ENCODE measurements at regions not wholly inside any gene's neighbourhood (a gene's known extent, or its start where the extent isn't known, plus 50 kb on each side); places are given as distances from the start of the nearest gene placed in this dataset.

- no peak for TF ChIP-seq CTCF (IDR thresholded peaks at IDR 0.05)
- TF ChIP-seq POLR2A (IDR thresholded peaks at IDR 0.05) = no peak
- TF ChIP-seq POLR2AphosphoS5 (IDR thresholded peaks at IDR 0.05) = no peak
Measured at GRCh38 chr3:182172534-182172933, 460.8 kb downstream of the SOX2 start.

Data from prostate gland (tissue), 2 donors.